HG03442 (cell line): ENCODE measurements at regions not wholly inside any gene's neighbourhood (a gene's known extent, or its start where the extent isn't known, plus 50 kb on each side); places are given as distances from the start of the nearest gene placed in this dataset.

Experiments
- ATAC-seq: cut with Tn5 transposase; IDR thresholded peaks from one replicate; pipeline ENCODE4 v1.9.1; 2021; ENCODE audit warnings: mild to moderate bottlenecking, moderate library complexity; ENCODE audit not compliant: unreplicated experiment

DNA sequence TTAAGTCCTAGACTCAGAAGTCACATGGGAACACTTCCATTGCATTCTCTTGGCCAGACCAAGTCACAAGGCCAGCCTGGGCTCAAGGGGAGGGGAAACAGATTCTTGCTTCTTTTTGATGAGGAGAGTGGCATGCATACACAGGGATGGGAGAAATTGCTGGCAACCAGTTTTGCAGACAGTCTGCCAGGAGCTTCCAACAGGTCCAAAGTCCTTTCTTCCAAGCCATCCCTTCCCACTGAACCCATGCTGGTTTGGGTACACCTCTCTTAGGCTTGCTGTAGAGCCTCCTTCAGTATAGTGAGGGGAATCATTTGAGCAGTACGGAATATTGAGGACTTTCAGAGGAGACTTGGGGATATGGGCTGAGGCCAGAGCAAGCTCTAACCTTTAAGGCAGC is 267.8 kb downstream of the BCOR start:
- ATAC-seq = no peak

DNA sequence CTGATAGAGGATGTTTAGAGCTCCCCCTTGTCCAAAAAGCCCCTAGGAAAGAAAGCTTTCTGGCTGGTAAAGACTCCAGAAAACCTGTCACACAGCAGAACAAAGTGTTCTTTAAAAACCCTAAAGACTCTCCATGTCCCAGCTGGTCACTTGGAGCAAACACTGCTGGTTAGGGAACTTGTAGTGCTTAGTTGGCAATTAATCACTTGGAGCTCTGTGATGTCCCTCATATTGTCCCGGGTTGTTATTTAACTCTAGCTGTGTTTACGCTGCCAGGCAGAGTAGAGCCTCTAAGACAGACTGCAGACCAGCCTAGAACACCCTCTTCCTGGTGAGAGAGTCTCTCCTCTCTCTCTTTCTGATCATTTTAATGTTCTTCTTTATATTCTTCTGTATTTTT is 267.3 kb downstream of the BCOR start:
- ATAC-seq = no peak

GRCh38 chrX:39832211-39832610 is 265.5 kb downstream of the BCOR start:
- ATAC-seq = no peak

- ATAC-seq = no peak
Measured at GRCh38 chrX:39834600-39834999, 263.2 kb downstream of the BCOR start.

DNA sequence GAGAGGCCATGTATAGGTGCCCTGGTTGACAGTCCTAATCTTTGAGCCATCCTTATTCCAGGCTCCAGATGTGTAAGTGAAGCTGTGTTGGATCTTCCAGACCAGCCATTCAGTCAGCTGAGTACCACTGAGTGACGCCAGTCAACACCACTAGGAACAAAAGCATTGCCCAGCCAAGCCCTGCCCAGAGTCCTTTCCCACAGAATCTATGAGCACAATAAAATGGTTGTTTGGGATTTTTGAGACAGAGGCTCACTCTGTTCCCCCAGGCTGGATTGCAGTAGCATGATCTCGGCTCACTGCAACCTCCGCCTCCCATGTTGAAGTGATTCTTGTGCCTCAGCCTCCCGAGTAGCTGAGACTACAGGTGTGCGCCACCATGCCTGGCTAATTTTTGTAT is 262.5 kb downstream of the BCOR start:
- ATAC-seq = no peak

DNA sequence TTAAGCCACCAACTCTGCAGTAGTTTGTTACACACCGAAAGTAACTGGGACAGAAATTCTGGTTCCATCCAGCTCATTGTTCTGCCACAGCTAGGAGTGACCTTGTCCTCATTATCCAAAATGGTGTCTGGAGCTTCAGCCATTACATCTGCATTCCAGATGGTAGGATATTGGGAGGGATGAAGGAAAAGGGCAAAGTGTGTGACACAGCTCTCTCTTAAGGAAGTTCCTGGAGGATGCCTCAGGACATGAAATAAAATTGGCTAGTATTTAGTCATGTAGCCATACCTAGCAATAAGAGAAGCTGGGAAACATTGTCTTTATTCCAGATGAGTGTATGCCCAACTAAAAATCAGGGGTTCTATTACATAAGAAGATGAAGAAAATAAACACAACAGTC is 262.0 kb downstream of the BCOR start:
- ATAC-seq = no peak

GRCh38 chrX:39836802-39837420 is 260.8 kb downstream of the BCOR start:
- no peak for ATAC-seq

GRCh38 chrX:39837688-39838087 is 260.1 kb downstream of the BCOR start:
- no peak for ATAC-seq

DNA sequence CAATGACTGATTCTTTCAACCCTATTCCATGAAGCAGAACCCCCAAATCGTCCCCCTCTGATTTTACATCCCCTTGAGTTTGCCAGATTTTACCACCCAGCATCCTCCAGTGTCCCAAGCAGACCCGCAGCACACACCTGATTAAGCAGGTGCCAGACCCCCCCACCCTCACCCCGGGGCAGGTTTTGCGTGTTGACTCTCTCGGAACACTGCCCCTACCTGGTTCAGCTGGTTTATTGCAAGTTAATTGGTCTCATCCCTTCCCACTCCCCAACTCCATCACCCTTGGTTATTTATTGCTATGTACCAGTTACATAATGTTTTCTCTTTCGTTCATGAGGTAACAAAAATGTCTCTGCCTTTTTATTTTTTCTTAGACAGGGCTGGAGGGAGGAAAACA is 258.4 kb downstream of the BCOR start:
- no peak for ATAC-seq

DNA sequence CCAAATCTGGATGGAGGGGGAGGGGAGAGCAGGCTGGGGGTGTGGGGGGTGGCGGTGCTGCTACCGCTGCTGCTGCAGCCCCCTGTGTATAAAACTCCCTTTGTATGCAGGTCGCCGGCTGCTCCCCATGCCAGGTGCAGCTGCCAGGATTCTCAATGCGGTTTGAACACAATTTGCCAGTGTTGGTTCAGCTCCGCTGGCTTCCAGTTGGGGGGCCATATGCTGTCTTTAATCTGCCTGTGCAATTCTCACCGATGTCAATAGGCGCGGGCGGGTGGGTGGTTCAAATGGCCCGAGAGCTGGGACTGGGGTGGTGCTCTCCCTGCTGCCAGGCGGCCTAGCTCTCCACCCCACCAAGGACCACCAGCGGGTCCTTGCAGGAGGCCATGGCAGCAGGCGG is 257.6 kb downstream of the BCOR start:
- ATAC-seq = no peak

- no peak for ATAC-seq
Measured at GRCh38 chrX:39840581-39841093, 257.1 kb downstream of the BCOR start.

GRCh38 chrX:39841604-39842003 is 256.2 kb downstream of the BCOR start:
- ATAC-seq = no peak

- ATAC-seq = no peak
Measured at GRCh38 chrX:39842281-39842973, 255.3 kb downstream of the BCOR start.

DNA sequence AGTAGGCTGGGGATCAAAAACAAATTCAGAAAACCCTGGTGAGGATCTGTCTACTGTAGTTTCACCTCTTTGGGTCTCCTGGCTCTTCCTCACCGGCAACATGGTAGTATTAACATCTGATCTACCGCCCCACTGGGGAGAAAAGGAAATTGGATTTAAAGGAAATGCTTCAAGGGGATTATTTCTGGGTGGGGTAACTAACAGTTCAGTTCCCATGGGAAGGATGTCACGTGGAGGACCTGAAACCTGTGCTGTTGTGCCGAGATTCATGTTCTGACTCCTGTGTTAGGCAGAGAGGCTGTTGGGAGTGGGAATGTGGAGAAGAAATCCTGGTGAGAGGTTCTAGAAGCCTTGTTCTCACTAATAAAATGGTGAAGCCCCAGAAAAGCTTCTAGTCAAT is 254.4 kb downstream of the BCOR start:
- no peak for ATAC-seq

GRCh38 chrX:39845233-39845632 is 252.5 kb downstream of the BCOR start:
- ATAC-seq = no peak

- no peak for ATAC-seq
Measured at GRCh38 chrX:39846460-39846859, 251.3 kb downstream of the BCOR start.

DNA sequence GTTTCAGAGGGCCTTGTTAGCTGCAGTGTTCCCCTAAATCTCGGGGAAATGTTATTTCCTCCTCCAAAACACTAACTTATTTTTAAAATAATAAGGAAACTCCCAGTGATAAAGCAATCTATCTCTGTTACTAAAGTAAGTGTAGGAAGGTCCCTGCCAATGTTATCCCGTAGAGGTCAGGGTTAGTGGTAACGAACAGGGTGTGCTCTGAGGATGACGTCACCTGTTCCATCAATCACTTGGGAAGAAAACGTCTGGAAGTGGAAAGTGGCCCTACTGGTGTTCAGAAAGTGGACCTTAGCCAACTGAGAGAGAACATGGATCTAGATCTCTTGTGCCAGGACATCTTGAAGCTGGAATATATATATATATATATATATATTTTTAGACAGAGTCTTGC is 249.5 kb downstream of the BCOR start:
- ATAC-seq = no peak

- no peak for ATAC-seq
Measured at GRCh38 chrX:39848900-39849299, 248.9 kb downstream of the BCOR start.

- ATAC-seq = no peak
Measured at GRCh38 chrX:39850209-39850608, 247.5 kb downstream of the BCOR start.

DNA sequence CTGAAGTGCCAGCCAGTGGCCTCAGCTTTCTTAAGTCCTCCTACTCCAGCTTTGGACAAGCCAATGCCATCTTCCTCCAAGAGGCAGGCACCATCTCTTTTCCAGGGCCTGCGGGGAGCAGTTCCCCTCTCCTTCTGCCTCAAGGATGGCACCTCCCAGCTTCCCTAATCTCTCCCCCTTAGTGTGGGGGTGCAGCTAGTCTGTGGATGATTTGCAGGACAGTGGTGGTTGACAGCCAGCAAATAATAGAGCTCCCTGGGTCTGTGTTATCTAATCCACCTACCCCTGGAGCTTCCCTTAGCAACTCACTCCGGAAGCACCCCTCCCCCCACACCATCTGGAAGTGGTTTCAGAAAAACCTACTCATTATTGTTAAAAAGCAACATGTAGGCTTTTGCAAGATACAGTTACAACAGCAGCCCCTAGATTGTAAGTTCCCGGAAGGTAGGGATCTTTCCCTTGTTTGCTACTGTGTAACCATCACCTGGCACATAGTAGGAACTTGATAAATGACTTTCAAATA is 247.1 kb downstream of the BCOR start:
- no peak for ATAC-seq

- no peak for ATAC-seq
Measured at GRCh38 chrX:39851745-39852455, 245.9 kb downstream of the BCOR start.

DNA sequence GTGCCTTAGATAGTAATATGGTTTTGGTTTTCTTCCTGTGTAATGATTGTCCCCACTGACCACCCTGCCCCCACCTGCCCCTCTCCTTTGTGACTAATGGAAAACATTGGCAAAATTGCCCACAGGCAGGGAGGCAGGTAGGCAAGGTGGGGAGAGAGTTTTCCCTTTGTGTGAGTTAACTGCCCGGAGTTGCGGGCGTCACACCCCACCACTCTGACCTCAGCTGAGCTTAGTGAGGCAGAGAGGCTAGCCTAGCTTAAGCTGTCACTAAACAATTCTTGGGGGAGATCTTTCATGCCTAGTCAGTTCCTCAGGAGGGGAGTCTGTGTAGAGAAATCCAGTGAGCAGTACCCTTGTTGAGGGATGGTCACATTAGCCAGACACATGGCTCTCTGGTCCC is 245.3 kb downstream of the BCOR start:
- ATAC-seq = no peak
